MM.1S (cell line): ENCODE measurements at regions not wholly inside any gene's neighbourhood (a gene's known extent, or its start where the extent isn't known, plus 50 kb on each side); places are given as distances from the start of the nearest gene placed in this dataset.

Experiments
- DNase-seq: peaks from one replicate; pipeline ENCODE4 v3.0.0-alpha.2; 2015
- H2AFZ ChIP-seq: fragments of 300-600 bp; sonication (generic); 2 replicates; pipeline ENCODE4 v1.6.0; 2016; ENCODE audit warnings: antibody characterized with exemption, low read length
- H3F3A ChIP-seq: fragments of 300-600 bp; sonication (generic); 2 replicates; pipeline ENCODE4 v1.6.1; 2016; ENCODE audit warnings: mild to moderate bottlenecking, antibody characterized with exemption, low read length, moderate library complexity, mixed read lengths; ENCODE audit not compliant: insufficient read depth
- H3K27ac ChIP-seq: fragments of 300-600 bp; sonication (generic); 2 replicates; pipeline ENCODE4 v1.5.1; 2016; ENCODE audit warnings: mild to moderate bottlenecking, low read length
- H3K27me3 ChIP-seq: fragments of 300-600 bp; sonication (generic); replicated peaks from 2 replicates; pipeline ENCODE4 v1.6.0; 2016; ENCODE audit warnings: low read length; ENCODE audit not compliant: insufficient read depth
- H3K36me3 ChIP-seq: fragments of 300-600 bp; sonication (generic); replicated peaks from 2 replicates; pipeline ENCODE4 v1.6.1; 2016; ENCODE audit warnings: mild to moderate bottlenecking, low read length, mixed read lengths; ENCODE audit not compliant: insufficient read depth
- H3K4me1 ChIP-seq: fragments of 300-600 bp; sonication (generic); 2 replicates; pipeline ENCODE4 v1.6.1; 2016; ENCODE audit warnings: low read length, mixed read lengths
- H3K4me2 ChIP-seq: fragments of 300-600 bp; sonication (generic); 2 replicates; pipeline ENCODE4 v1.6.0; 2016; ENCODE audit warnings: low read depth, low read length
- H3K4me3 ChIP-seq: fragments of 300-600 bp; sonication (generic); 2 replicates; pipeline ENCODE4 v1.5.1; 2016; ENCODE audit warnings: low read length, mixed read lengths
- H3K79me2 ChIP-seq: fragments of 300-600 bp; sonication (generic); 2 replicates; pipeline ENCODE4 v1.6.1; 2016; ENCODE audit warnings: mixed run types, low read length, mixed read lengths
- H3K9ac ChIP-seq: fragments of 300-600 bp; sonication (generic); 2 replicates; pipeline ENCODE4 v1.6.1; 2016; ENCODE audit warnings: low read length, mixed read lengths
- H3K9me2 ChIP-seq: fragments of 300-600 bp; sonication (generic); replicated peaks from 2 replicates; pipeline ENCODE4 v1.6.1; 2016; ENCODE audit warnings: mild to moderate bottlenecking, low read length, mixed read lengths; ENCODE audit not compliant: insufficient read depth
- H3K9me3 ChIP-seq: fragments of 300-600 bp; sonication (generic); replicated peaks from 2 replicates; pipeline ENCODE4 v1.6.1; 2016; ENCODE audit warnings: mild to moderate bottlenecking, low read length, mixed read lengths; ENCODE audit not compliant: insufficient read depth
- H4K20me1 ChIP-seq: fragments of 300-600 bp; sonication (generic); 2 replicates; pipeline ENCODE4 v1.6.1; 2016; ENCODE audit warnings: mild to moderate bottlenecking, low read length, moderate library complexity, mixed read lengths; ENCODE audit not compliant: insufficient read depth
- EZH2 ChIP-seq: fragments of 300-600 bp; sonication (generic); optimal IDR thresholded peaks from 2 replicates; pipeline ENCODE3; 2017; ENCODE audit warnings: low read depth, mild to moderate bottlenecking, antibody characterized with exemption, low read length, mixed read lengths
- EZH2phosphoT487 ChIP-seq: fragments of 300-600 bp; sonication (generic); IDR thresholded peaks from 2 replicates; pipeline ENCODE4 v1.6.1; 2018; ENCODE audit warnings: antibody characterized with exemption, low read length
- TF ChIP-seq, protein P1 (sequence below): fragments of 300-600 bp; sonication (generic); IDR thresholded peaks from 2 replicates; pipeline ENCODE4 v1.5.1; 2016; ENCODE audit warnings: antibody characterized with exemption, low read length, mixed read lengths

DNA sequence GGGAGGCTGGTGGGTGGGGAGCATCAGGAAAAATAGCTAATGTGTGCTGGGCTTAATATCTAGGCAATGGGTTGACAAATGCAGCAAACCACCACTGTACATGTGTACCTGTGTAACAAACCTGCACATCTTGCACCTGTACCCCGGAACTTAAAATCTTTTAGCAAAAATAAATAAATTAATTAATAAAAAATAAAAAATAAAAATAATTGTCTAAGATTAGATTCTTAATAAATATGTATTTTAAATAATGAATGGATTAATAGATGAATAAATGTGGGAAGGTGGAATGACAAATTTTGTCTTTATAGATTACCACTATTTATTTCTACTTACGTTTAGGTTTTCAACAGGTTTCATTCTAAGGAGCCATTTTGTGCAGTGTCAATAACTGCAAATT is 563.5 kb upstream of the B3GALT2 start:
- no peak overlapping the region for H2AFZ ChIP-seq
- H3K4me2 ChIP-seq = no peak overlapping the region
- H4K20me1 ChIP-seq = no peaks in the 10 kb centered on the region
- H3F3A ChIP-seq = no peaks in the 10 kb centered on the region
- no peaks in the 10 kb centered on the region for H3K9me3 ChIP-seq
- no peaks in the 10 kb centered on the region for H3K36me3 ChIP-seq
- no peaks in the 10 kb centered on the region for H3K79me2 ChIP-seq
- no peaks in the 10 kb centered on the region for H3K9me2 ChIP-seq
- H3K4me1 ChIP-seq = no peaks in the 10 kb centered on the region
- no peak overlapping the region for H3K27ac ChIP-seq
- TF ChIP-seq, protein P1, sequence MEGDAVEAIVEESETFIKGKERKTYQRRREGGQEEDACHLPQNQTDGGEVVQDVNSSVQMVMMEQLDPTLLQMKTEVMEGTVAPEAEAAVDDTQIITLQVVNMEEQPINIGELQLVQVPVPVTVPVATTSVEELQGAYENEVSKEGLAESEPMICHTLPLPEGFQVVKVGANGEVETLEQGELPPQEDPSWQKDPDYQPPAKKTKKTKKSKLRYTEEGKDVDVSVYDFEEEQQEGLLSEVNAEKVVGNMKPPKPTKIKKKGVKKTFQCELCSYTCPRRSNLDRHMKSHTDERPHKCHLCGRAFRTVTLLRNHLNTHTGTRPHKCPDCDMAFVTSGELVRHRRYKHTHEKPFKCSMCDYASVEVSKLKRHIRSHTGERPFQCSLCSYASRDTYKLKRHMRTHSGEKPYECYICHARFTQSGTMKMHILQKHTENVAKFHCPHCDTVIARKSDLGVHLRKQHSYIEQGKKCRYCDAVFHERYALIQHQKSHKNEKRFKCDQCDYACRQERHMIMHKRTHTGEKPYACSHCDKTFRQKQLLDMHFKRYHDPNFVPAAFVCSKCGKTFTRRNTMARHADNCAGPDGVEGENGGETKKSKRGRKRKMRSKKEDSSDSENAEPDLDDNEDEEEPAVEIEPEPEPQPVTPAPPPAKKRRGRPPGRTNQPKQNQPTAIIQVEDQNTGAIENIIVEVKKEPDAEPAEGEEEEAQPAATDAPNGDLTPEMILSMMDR = no peak
- TF ChIP-seq EZH2 = no peak
- no peak for TF ChIP-seq EZH2phosphoT487
- no peak overlapping the region for H3K4me3 ChIP-seq
- H3K27me3 ChIP-seq = no peaks in the 10 kb centered on the region
- H3K9ac ChIP-seq = no peak overlapping the region
- no peak for DNase-seq

DNA sequence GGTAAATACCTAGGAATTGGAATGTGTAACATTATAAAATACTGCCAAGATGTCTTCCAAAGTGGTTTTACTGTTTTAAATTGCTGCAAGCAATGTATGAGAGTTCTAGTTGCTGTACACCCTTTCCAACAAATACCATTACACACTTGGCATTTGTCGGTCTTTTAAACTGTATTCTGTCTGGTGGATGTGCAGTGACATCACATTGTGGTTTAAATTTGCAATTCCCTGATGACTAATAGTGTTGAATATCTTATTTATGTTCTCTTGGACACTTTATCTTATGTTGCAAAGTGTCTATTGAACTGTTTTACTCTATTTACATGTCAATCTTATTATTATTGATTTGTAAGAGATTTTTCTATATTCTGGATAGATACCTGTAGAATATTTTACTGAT is 561.2 kb upstream of the B3GALT2 start:
- no peaks in the 10 kb centered on the region for H3K4me1 ChIP-seq
- no peaks in the 10 kb centered on the region for H3K9me3 ChIP-seq
- H3K9me2 ChIP-seq = no peaks in the 10 kb centered on the region
- no peak overlapping the region for H3K4me3 ChIP-seq
- no peak overlapping the region for H3K4me2 ChIP-seq
- no peak for DNase-seq
- H2AFZ ChIP-seq = no peak overlapping the region
- H3F3A ChIP-seq = no peaks in the 10 kb centered on the region
- no peak overlapping the region for H3K27ac ChIP-seq
- no peak overlapping the region for H3K9ac ChIP-seq
- no peaks in the 10 kb centered on the region for H3K79me2 ChIP-seq
- H3K36me3 ChIP-seq = no peaks in the 10 kb centered on the region
- H4K20me1 ChIP-seq = no peaks in the 10 kb centered on the region
- H3K27me3 ChIP-seq = no peaks in the 10 kb centered on the region
- no peak for TF ChIP-seq EZH2phosphoT487
- TF ChIP-seq, protein P1 = no peak
- TF ChIP-seq EZH2 = no peak

DNA sequence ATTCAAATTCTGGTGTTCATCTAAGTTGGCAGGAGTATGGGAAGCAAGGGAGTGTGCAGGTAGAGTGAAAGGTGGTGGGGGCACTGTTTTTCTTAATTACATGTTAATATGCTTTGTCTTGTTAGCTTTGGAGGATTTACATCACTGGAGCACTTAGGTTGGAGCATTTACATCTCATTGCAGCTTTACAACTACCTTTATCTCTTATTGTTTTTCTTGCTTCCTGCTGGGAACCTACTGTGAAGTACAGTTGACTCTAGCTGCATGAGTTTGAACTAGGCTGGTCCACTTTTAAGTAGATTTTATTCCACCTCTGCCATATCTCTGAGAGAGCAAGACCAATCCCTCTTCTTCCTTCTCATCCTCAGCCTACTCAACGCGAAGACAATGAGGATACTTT is 554.8 kb upstream of the B3GALT2 start:
- H3F3A ChIP-seq = no peaks in the 10 kb centered on the region
- H3K4me3 ChIP-seq = no peak overlapping the region
- no peak overlapping the region for H2AFZ ChIP-seq
- H3K9me3 ChIP-seq = no peaks in the 10 kb centered on the region
- no peaks in the 10 kb centered on the region for H3K36me3 ChIP-seq
- H3K27ac ChIP-seq = no peak overlapping the region
- TF ChIP-seq, protein P1 = no peak
- no peak for TF ChIP-seq EZH2
- TF ChIP-seq EZH2phosphoT487 = no peak
- H3K9me2 ChIP-seq = no peaks in the 10 kb centered on the region
- no peak for DNase-seq
- H3K9ac ChIP-seq = no peak overlapping the region
- H3K79me2 ChIP-seq = no peaks in the 10 kb centered on the region
- no peak overlapping the region for H3K4me2 ChIP-seq
- H3K4me1 ChIP-seq = no peaks in the 10 kb centered on the region
- no peaks in the 10 kb centered on the region for H3K27me3 ChIP-seq
- no peaks in the 10 kb centered on the region for H4K20me1 ChIP-seq

DNA sequence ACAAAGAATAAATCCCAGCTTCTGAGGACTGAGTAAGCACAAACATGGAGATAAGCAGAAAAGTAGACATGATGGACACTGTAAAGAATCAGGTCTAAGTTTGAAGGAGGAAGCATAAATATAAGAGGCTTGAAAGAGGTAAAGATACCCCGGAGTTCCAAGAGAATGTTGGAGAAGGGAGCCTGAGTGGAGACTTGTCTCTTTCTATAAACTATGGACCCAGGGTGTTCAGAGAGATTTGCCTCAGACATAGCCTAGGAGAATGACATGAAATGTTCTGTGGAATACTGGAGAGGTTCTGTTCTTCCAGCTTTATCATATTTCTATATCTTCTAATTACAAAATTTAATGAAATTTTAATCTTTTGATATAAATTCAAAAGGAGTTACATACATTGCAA is 554.3 kb upstream of the B3GALT2 start:
- Histone ChIP-seq H3K4me2 (no peak overlapping the region), H3K9me3 (no peaks in the 10 kb centered on the region), H3K9me2 (no peaks in the 10 kb centered on the region), H3K27ac (no peak overlapping the region), H2AFZ (no peak overlapping the region), H3F3A (no peaks in the 10 kb centered on the region), H3K4me3 (no peak overlapping the region), H3K4me1 (no peaks in the 10 kb centered on the region), H4K20me1 (no peaks in the 10 kb centered on the region), H3K27me3 (no peaks in the 10 kb centered on the region), H3K36me3 (no peaks in the 10 kb centered on the region), H3K79me2 (no peaks in the 10 kb centered on the region), H3K9ac (no peak overlapping the region)
- TF ChIP-seq EZH2phosphoT487 (no peak), EZH2 (no peak)
- TF ChIP-seq, protein P1 = no peak
- no peak for DNase-seq
